ENCODE measurements at regions not wholly inside any gene's neighbourhood (a gene's known extent, or its start where the extent isn't known, plus 50 kb on each side); places are given as distances from the start of the nearest gene placed in this dataset.
A peak's percentile ranks its signal among the peaks of the same experiment; 100 is the strongest.

- Histone ChIP-seq H3K27ac (ENCODE audit: poor library complexity, severe bottlenecking) (no peak overlapping the region), H3K4me1 (ENCODE audit: insufficient read depth, poor library complexity, severe bottlenecking) (no peaks in the 10 kb centered on the region), H3K9me3 (ENCODE audit: severe bottlenecking) (no peaks in the 10 kb centered on the region), H3K27me3 (ENCODE audit: insufficient read depth, poor library complexity, severe bottlenecking) (no peaks in the 10 kb centered on the region), H3K4me3 (ENCODE audit: severe bottlenecking) (no peak overlapping the region), H3K36me3 (ENCODE audit: low read depth) (no peaks in the 10 kb centered on the region)
- TF ChIP-seq, protein P1, sequence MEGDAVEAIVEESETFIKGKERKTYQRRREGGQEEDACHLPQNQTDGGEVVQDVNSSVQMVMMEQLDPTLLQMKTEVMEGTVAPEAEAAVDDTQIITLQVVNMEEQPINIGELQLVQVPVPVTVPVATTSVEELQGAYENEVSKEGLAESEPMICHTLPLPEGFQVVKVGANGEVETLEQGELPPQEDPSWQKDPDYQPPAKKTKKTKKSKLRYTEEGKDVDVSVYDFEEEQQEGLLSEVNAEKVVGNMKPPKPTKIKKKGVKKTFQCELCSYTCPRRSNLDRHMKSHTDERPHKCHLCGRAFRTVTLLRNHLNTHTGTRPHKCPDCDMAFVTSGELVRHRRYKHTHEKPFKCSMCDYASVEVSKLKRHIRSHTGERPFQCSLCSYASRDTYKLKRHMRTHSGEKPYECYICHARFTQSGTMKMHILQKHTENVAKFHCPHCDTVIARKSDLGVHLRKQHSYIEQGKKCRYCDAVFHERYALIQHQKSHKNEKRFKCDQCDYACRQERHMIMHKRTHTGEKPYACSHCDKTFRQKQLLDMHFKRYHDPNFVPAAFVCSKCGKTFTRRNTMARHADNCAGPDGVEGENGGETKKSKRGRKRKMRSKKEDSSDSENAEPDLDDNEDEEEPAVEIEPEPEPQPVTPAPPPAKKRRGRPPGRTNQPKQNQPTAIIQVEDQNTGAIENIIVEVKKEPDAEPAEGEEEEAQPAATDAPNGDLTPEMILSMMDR (IDR thresholded peaks at IDR 0.05; ENCODE audit: poor library complexity, severe bottlenecking) = peak; percentile 79
- DNase-seq (ENCODE audit: low spot score) = no peak
- ATAC-seq (ENCODE audit: low read depth) = no peak
Measured at GRCh38 chr4:12724510-12724909, 759.6 kb downstream of the RAB28 start.

DNA sequence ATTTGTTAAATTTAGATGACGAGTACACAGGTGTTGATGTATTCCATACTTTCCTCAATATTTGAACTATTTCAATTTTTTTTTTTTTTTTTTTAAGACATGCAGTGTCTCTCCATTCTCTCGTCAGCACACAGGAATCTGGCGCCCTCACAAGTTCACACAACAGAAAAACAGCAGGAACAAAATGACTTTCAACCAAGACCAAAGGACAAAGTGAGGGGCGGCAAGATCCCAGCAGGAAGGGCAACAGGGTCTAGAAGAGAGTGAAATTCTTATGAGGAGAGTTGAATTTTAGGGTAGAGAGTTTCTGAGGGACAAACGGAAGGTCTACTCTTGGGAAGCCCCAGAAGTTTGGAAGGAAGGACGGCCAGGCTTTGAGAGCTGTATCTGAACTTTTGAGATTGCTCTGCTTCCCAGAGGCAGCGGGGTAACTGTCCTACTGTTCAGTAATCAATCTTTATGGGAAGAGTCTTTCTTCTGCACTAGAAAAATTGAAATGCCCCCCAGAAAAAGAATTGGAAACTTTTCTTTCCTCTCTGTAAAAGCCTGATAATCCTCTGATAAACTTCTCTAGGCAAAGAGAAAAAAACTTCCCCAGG, 760.2 kb downstream of the RAB28 start:
- H3K4me3 ChIP-seq (ENCODE audit: severe bottlenecking) = no peak overlapping the region
- TF ChIP-seq, protein P1 (IDR thresholded peaks at IDR 0.05; ENCODE audit: poor library complexity, severe bottlenecking) = no peak
- ATAC-seq (ENCODE audit: low read depth) (no peak), DNase-seq (ENCODE audit: low spot score) (no peak)
- no peak overlapping the region for H3K27ac ChIP-seq (ENCODE audit: poor library complexity, severe bottlenecking)
- H3K27me3 ChIP-seq (ENCODE audit: insufficient read depth, poor library complexity, severe bottlenecking) = no peaks in the 10 kb centered on the region
- no peaks in the 10 kb centered on the region for H3K9me3 ChIP-seq (ENCODE audit: severe bottlenecking)
- H3K36me3 ChIP-seq (ENCODE audit: low read depth) = no peaks in the 10 kb centered on the region
- H3K4me1 ChIP-seq (ENCODE audit: insufficient read depth, poor library complexity, severe bottlenecking) = no peaks in the 10 kb centered on the region

- H3K4me3 ChIP-seq (ENCODE audit: severe bottlenecking) = no peak overlapping the region
- DNase-seq (ENCODE audit: low spot score) = no peak
Measured at GRCh38 chr4:12716896-12717295, 767.2 kb downstream of the RAB28 start.

DNA sequence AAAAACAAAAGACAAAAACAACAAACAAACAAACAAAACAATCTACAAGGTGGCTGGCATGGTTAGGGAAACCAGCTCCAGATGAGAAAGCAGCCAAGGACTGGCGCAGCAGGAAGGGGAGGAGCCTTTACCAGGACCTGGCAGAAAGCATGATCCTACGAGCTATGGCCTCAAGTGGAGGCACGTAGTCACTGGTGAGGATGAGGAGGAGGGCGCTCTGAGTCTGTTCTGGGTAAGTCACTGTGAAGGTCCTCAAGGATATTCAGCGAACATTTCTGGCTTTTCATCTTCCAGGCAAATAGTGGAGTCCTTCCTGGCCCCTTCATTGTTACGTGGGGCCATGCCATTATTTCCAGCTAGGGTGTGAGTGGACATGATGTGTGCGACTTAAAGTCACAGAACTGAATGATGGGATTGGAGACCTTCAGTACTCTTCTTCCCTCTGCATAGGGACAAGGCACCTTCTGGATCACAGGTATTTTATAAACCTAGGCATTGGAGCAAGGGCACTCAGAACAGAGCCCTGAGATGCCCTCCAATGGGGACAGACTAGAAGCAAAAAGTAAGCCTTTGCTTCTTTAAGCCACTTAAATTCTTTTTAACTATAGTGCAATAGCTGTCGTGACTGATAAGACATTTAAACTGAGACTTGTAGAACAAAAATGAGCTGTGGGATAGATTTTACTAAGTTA, 771.3 kb downstream of the RAB28 start:
- H3K27me3 ChIP-seq (ENCODE audit: insufficient read depth, poor library complexity, severe bottlenecking) = no peaks in the 10 kb centered on the region
- TF ChIP-seq, protein P1 (IDR thresholded peaks at IDR 0.05; ENCODE audit: poor library complexity, severe bottlenecking) = no peak
- DNase-seq (ENCODE audit: low spot score) = no peak
- H3K27ac ChIP-seq (ENCODE audit: poor library complexity, severe bottlenecking) = no peak overlapping the region
- H3K36me3 ChIP-seq (ENCODE audit: low read depth) = no peaks in the 10 kb centered on the region
- no peak overlapping the region for H3K4me3 ChIP-seq (ENCODE audit: severe bottlenecking)
- no peaks in the 10 kb centered on the region for H3K9me3 ChIP-seq (ENCODE audit: severe bottlenecking)
- no peak for ATAC-seq (ENCODE audit: low read depth)
- no peaks in the 10 kb centered on the region for H3K4me1 ChIP-seq (ENCODE audit: insufficient read depth, poor library complexity, severe bottlenecking)

More at GRCh38 chr4:12716896-12717295, 767.2 kb downstream of the RAB28 start:
- no peaks in the 10 kb centered on the region for H3K36me3 ChIP-seq (ENCODE audit: low read depth)
- H3K27me3 ChIP-seq (ENCODE audit: insufficient read depth, poor library complexity, severe bottlenecking) = no peaks in the 10 kb centered on the region
- TF ChIP-seq, protein P1 (IDR thresholded peaks at IDR 0.05; ENCODE audit: poor library complexity, severe bottlenecking) = no peak
- no peaks in the 10 kb centered on the region for H3K9me3 ChIP-seq (ENCODE audit: severe bottlenecking)
- no peaks in the 10 kb centered on the region for H3K4me1 ChIP-seq (ENCODE audit: insufficient read depth, poor library complexity, severe bottlenecking)
- no peak for ATAC-seq (ENCODE audit: low read depth)
- H3K27ac ChIP-seq (ENCODE audit: poor library complexity, severe bottlenecking) = no peak overlapping the region

All from RWPE2 (cell line).